Hepatocyte (in vitro differentiated cells): ENCODE measurements at regions not wholly inside any gene's neighbourhood (a gene's known extent, or its start where the extent isn't known, plus 50 kb on each side); places are given as distances from the start of the nearest gene placed in this dataset.

Experiments
- EZH2 ChIP-seq: fragments of 200-600 bp; sonication (generic); IDR thresholded peaks from 2 replicates; pipeline ENCODE4 v1.6.1; 2016; ENCODE audit warnings: antibody characterized with exemption, mild to moderate bottlenecking, borderline replicate concordance
- TF ChIP-seq, protein P1 (sequence below): fragments of 200-600 bp; sonication (generic); IDR thresholded peaks from 2 replicates; pipeline ENCODE4 v1.5.1; 2016; ENCODE audit warnings: antibody characterized with exemption, mild to moderate bottlenecking; ENCODE audit not compliant: poor library complexity

DNA sequence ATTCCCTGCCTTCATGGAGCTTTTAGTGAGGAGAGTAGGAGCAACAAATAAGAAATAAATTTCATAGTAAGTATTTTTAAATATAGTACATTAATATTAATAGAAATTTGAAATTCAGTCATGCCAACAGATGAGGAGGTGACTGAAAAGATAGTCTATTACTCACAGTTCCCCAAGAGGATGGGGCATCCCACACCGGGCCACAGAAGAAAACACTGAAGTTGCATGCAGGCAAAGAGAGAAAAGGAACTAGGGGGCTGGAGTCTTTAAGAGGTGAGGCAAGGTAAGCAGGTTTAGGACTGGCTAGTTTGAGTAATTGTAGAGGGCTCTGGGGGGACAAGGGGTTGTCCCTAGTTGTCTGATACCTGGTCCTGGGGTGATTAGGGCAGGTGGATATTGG is 120.1 kb upstream of the UMPS start:
- TF ChIP-seq, protein P1, sequence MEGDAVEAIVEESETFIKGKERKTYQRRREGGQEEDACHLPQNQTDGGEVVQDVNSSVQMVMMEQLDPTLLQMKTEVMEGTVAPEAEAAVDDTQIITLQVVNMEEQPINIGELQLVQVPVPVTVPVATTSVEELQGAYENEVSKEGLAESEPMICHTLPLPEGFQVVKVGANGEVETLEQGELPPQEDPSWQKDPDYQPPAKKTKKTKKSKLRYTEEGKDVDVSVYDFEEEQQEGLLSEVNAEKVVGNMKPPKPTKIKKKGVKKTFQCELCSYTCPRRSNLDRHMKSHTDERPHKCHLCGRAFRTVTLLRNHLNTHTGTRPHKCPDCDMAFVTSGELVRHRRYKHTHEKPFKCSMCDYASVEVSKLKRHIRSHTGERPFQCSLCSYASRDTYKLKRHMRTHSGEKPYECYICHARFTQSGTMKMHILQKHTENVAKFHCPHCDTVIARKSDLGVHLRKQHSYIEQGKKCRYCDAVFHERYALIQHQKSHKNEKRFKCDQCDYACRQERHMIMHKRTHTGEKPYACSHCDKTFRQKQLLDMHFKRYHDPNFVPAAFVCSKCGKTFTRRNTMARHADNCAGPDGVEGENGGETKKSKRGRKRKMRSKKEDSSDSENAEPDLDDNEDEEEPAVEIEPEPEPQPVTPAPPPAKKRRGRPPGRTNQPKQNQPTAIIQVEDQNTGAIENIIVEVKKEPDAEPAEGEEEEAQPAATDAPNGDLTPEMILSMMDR = no peak
- no peak for TF ChIP-seq EZH2
